ENCODE measurements at regions not wholly inside any gene's neighbourhood (a gene's known extent, or its start where the extent isn't known, plus 50 kb on each side); places are given as distances from the start of the nearest gene placed in this dataset.

- Histone ChIP-seq H2AFZ (ENCODE audit: low read depth) (no peak overlapping the region), H3K4me1 (ENCODE audit: low read depth, poor library complexity, severe bottlenecking) (no peaks in the 10 kb centered on the region), H3K9ac (no peak overlapping the region), H3K4me2 (no peak overlapping the region), H3K4me3 (IDR thresholded peaks at IDR 0.05; ENCODE audit: insufficient read depth, low read depth, low read length) (no peak overlapping the region), H3K36me3 (ENCODE audit: insufficient read depth) (no peaks in the 10 kb centered on the region), H3K79me2 (ENCODE audit: insufficient read depth, low read depth) (no peaks in the 10 kb centered on the region), H3K27ac (no peak overlapping the region), H4K20me1 (ENCODE audit: insufficient read depth) (no peaks in the 10 kb centered on the region), H3K27me3 (ENCODE audit: insufficient read depth, low read depth) (no peaks in the 10 kb centered on the region)
- no peak for TF ChIP-seq CTCF (conservative IDR thresholded peaks at IDR 0.05; ENCODE audit: low read depth, low read length)
Measured at GRCh38 chr2:72048881-72049477, 98.7 kb downstream of the CYP26B1 start.

- Histone ChIP-seq H3K4me2 (no peak overlapping the region), H2AFZ (ENCODE audit: low read depth) (no peak overlapping the region), H3K27ac (no peak overlapping the region), H3K4me1 (ENCODE audit: low read depth, poor library complexity, severe bottlenecking) (no peaks in the 10 kb centered on the region), H4K20me1 (ENCODE audit: insufficient read depth) (no peaks in the 10 kb centered on the region), H3K79me2 (ENCODE audit: insufficient read depth, low read depth) (no peaks in the 10 kb centered on the region), H3K9ac (no peak overlapping the region), H3K4me3 (IDR thresholded peaks at IDR 0.05; ENCODE audit: insufficient read depth, low read depth, low read length) (no peak overlapping the region), H3K27me3 (ENCODE audit: insufficient read depth, low read depth) (no peaks in the 10 kb centered on the region), H3K36me3 (ENCODE audit: insufficient read depth) (no peaks in the 10 kb centered on the region)
- TF ChIP-seq CTCF (conservative IDR thresholded peaks at IDR 0.05; ENCODE audit: low read depth, low read length) = no peak
Measured at GRCh38 chr2:72043985-72044384, 103.7 kb downstream of the CYP26B1 start.

GRCh38 chr2:72041638-72042111, 106.0 kb downstream of the CYP26B1 start:
- TF ChIP-seq CTCF (conservative IDR thresholded peaks at IDR 0.05; ENCODE audit: low read depth, low read length) = no peak
- Histone ChIP-seq H3K27ac (no peak overlapping the region), H4K20me1 (ENCODE audit: insufficient read depth) (no peaks in the 10 kb centered on the region), H3K9ac (no peak overlapping the region), H3K4me2 (no peak overlapping the region), H3K4me3 (IDR thresholded peaks at IDR 0.05; ENCODE audit: insufficient read depth, low read depth, low read length) (no peak overlapping the region), H3K79me2 (ENCODE audit: insufficient read depth, low read depth) (no peaks in the 10 kb centered on the region), H3K27me3 (ENCODE audit: insufficient read depth, low read depth) (no peaks in the 10 kb centered on the region), H2AFZ (ENCODE audit: low read depth) (no peak overlapping the region), H3K36me3 (ENCODE audit: insufficient read depth) (no peaks in the 10 kb centered on the region), H3K4me1 (ENCODE audit: low read depth, poor library complexity, severe bottlenecking) (no peaks in the 10 kb centered on the region)

- Histone ChIP-seq H4K20me1 (ENCODE audit: insufficient read depth) (no peaks in the 10 kb centered on the region), H3K36me3 (ENCODE audit: insufficient read depth) (no peaks in the 10 kb centered on the region), H3K4me1 (ENCODE audit: low read depth, poor library complexity, severe bottlenecking) (no peaks in the 10 kb centered on the region), H2AFZ (ENCODE audit: low read depth) (no peak overlapping the region), H3K4me3 (IDR thresholded peaks at IDR 0.05; ENCODE audit: insufficient read depth, low read depth, low read length) (no peak overlapping the region), H3K27me3 (ENCODE audit: insufficient read depth, low read depth) (no peaks in the 10 kb centered on the region), H3K79me2 (ENCODE audit: insufficient read depth, low read depth) (no peaks in the 10 kb centered on the region), H3K4me2 (no peak overlapping the region), H3K27ac (no peak overlapping the region), H3K9ac (no peak overlapping the region)
- no peak for TF ChIP-seq CTCF (conservative IDR thresholded peaks at IDR 0.05; ENCODE audit: low read depth, low read length)
Measured at GRCh38 chr2:72040629-72041571, 106.8 kb downstream of the CYP26B1 start.
